GM23338 (cell line): ENCODE measurements at regions not wholly inside any gene's neighbourhood (a gene's known extent, or its start where the extent isn't known, plus 50 kb on each side); places are given as distances from the start of the nearest gene placed in this dataset.
A peak's percentile ranks its signal among the peaks of the same experiment; 100 is the strongest.

Experiments
- ATAC-seq: fragments of 200-7000 bp; cut with Tn5 transposase; 3 replicates; pipeline ENCODE4 v1.9.1; 2020
- DNase-seq: peaks from one replicate; pipeline ENCODE4 v3.0.0-alpha.2; 2015; ENCODE audit warnings: low spot score
- H2AFZ ChIP-seq: fragments of 200-600 bp; sonication (generic); 2 replicates; pipeline ENCODE4 v1.8.0; 2016; ENCODE audit warnings: antibody characterized with exemption, mild to moderate bottlenecking, moderate library complexity
- H3F3A ChIP-seq: fragments of 200-600 bp; sonication (generic); replicated peaks from 2 replicates; pipeline ENCODE4 v1.8.0; 2017; ENCODE audit warnings: antibody characterized with exemption, mixed run types, low read depth
- H3K27ac ChIP-seq: fragments of 200-600 bp; sonication (generic); 2 replicates; pipeline ENCODE4 v1.6.1; 2016; ENCODE audit warnings: low read depth
- H3K27me3 ChIP-seq: fragments of 200-600 bp; sonication (generic); 2 replicates; pipeline ENCODE4 v1.8.0; 2016; ENCODE audit warnings: mild to moderate bottlenecking, mixed run types, moderate library complexity; ENCODE audit not compliant: insufficient read depth
- H3K36me3 ChIP-seq: fragments of 200-600 bp; sonication (generic); 2 replicates; pipeline ENCODE4 v1.8.0; 2016; ENCODE audit warnings: mild to moderate bottlenecking; ENCODE audit not compliant: insufficient read depth
- H3K4me1 ChIP-seq: fragments of 200-600 bp; sonication (generic); 2 replicates; pipeline ENCODE4 v1.8.0; 2016; ENCODE audit warnings: mild to moderate bottlenecking, moderate library complexity; ENCODE audit not compliant: insufficient read depth
- H3K4me2 ChIP-seq: fragments of 200-600 bp; sonication (generic); 2 replicates; pipeline ENCODE4 v1.7.1; 2017; ENCODE audit warnings: mixed run types
- H3K4me3 ChIP-seq: fragments of 200-600 bp; sonication (generic); 2 replicates; pipeline ENCODE4 v1.6.1; 2016; ENCODE audit warnings: mixed run types
- H3K79me2 ChIP-seq: fragments of 200-600 bp; sonication (generic); replicated peaks from 2 replicates; pipeline ENCODE4 v1.8.0; 2017; ENCODE audit warnings: mild to moderate bottlenecking; ENCODE audit not compliant: insufficient read depth
- H3K9me2 ChIP-seq: fragments of 200-600 bp; sonication (generic); 2 replicates; pipeline ENCODE4 v1.8.0; 2017; ENCODE audit not compliant: insufficient read depth
- H4K20me1 ChIP-seq: fragments of 200-600 bp; sonication (generic); replicated peaks from 2 replicates; pipeline ENCODE4 v1.8.0; 2017; ENCODE audit warnings: mild to moderate bottlenecking; ENCODE audit not compliant: insufficient read depth
- H3K27ac Mint-ChIP-seq: 2 replicates; pipeline ENCODE4 v1.8.0; 2020; ENCODE audit warnings: inconsistent platforms, mild to moderate bottlenecking, moderate library complexity, mixed read lengths
- H3K27me3 Mint-ChIP-seq: 3 replicates; pipeline ENCODE4 v1.8.0; 2022; ENCODE audit warnings: low read depth, mild to moderate bottlenecking, moderate library complexity, mixed read lengths, inconsistent platforms; ENCODE audit not compliant: insufficient read depth, poor library complexity
- H3K36me3 Mint-ChIP-seq: 3 replicates; pipeline ENCODE4 v1.8.0; 2021; ENCODE audit warnings: low read depth, mild to moderate bottlenecking, inconsistent platforms, moderate library complexity, mixed read lengths
- H3K4me1 Mint-ChIP-seq: 3 replicates; pipeline ENCODE4 v1.8.0; 2020; ENCODE audit warnings: mild to moderate bottlenecking, inconsistent platforms, mixed read lengths
- H3K4me3 Mint-ChIP-seq: 3 replicates; pipeline ENCODE4 v1.8.0; 2021; ENCODE audit warnings: moderate library complexity, mild to moderate bottlenecking, inconsistent platforms, mixed read lengths
- H3K9me3 Mint-ChIP-seq: 3 replicates; pipeline ENCODE4 v1.8.0; 2020; ENCODE audit warnings: moderate library complexity, mild to moderate bottlenecking, inconsistent platforms, mixed read lengths
- CREB1 ChIP-seq: fragments of 250-450 bp; sonication (Bioruptor Pico); IDR thresholded peaks from 2 replicates; pipeline ENCODE4 v1.5.0; 2020; ENCODE audit warnings: low read depth, mild to moderate bottlenecking, moderate library complexity
- EZH2 ChIP-seq: fragments of 200-600 bp; sonication (generic); IDR thresholded peaks from one replicate; pipeline ENCODE4 v1.8.0; 2017; ENCODE audit warnings: antibody characterized with exemption, mild to moderate bottlenecking, low read depth; ENCODE audit not compliant: unreplicated experiment
- EZH2phosphoT487 ChIP-seq: fragments of 200-600 bp; sonication (generic); IDR thresholded peaks from one replicate; pipeline ENCODE4 v1.8.1; 2018; ENCODE audit warnings: antibody characterized with exemption; ENCODE audit not compliant: unreplicated experiment
- JUNB ChIP-seq: IDR thresholded peaks from one replicate; pipeline ENCODE4 v1.6.1; 2016; ENCODE audit warnings: antibody characterized with exemption; ENCODE audit not compliant: unreplicated experiment
- NANOG ChIP-seq: IDR thresholded peaks from 2 replicates; pipeline ENCODE4 v1.6.1; 2016; ENCODE audit warnings: antibody characterized with exemption, borderline replicate concordance
- POLR2AphosphoS5 ChIP-seq: IDR thresholded peaks from 2 replicates; pipeline ENCODE4 v1.6.1; 2016; ENCODE audit warnings: antibody characterized with exemption, low read depth
- STAT1 ChIP-seq: IDR thresholded peaks from one replicate; pipeline ENCODE4 v1.6.1; 2016; ENCODE audit warnings: antibody characterized with exemption; ENCODE audit not compliant: unreplicated experiment
- ZNF114 ChIP-seq: fragments of 250-450 bp; sonication (Bioruptor Pico); IDR thresholded peaks from 2 replicates; pipeline ENCODE4 v1.5.0; 2020; ENCODE audit warnings: mild to moderate bottlenecking, moderate library complexity
- ZNF331 ChIP-seq: fragments of 250-450 bp; sonication (Bioruptor Pico); IDR thresholded peaks from 2 replicates; pipeline ENCODE4 v1.5.0; 2020; ENCODE audit warnings: low read depth, mild to moderate bottlenecking, moderate library complexity
- TF ChIP-seq, protein P1 (sequence below): IDR thresholded peaks from 2 replicates; pipeline ENCODE4 v1.6.1; 2016; ENCODE audit warnings: antibody characterized with exemption
- TF ChIP-seq, protein P2 (sequence below), 2 experiments: fragments of 200-600 bp in 1 of 2; sonication (generic) in 1 of 2; conservative IDR thresholded peaks; 2 replicates each; pipeline versions ENCODE4 v1.5.1 to v1.6.1; 2016 to 2017; ENCODE audit warnings: antibody characterized with exemption in 2 of 2, low read depth in 2 of 2, mild to moderate bottlenecking in 2 of 2, moderate library complexity in 1 of 2
- TF ChIP-seq, protein P3 (sequence below): IDR thresholded peaks from one replicate; pipeline ENCODE4 v1.6.1; 2018; ENCODE audit warnings: antibody characterized with exemption; ENCODE audit not compliant: unreplicated experiment
- TF ChIP-seq, protein P4 (sequence below): fragments of 250-450 bp; sonication (Bioruptor Pico); IDR thresholded peaks from 2 replicates; pipeline ENCODE4 v1.5.0; 2020; ENCODE audit warnings: mild to moderate bottlenecking, moderate library complexity

DNA sequence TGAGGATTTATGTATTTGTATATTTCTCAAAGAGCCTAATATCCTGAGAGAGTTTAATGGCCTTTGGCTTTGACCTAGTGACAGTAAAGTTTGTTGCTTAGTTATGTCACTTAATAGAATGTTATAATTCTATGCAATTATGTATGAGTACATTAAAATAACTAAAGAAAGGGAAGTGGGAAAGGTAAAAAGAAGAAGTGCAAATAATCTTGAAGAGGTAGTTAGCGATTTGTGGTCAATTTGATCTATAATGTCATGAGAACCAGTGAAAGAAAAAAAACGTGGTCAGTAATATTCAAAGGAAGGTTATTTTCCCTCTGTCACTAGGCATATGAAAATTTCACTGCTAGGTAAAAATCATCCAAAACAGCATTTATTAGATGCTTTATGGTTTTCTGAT is 143.4 kb upstream of the LSM8 start (continued):
- no peak for TF ChIP-seq NANOG

DNA sequence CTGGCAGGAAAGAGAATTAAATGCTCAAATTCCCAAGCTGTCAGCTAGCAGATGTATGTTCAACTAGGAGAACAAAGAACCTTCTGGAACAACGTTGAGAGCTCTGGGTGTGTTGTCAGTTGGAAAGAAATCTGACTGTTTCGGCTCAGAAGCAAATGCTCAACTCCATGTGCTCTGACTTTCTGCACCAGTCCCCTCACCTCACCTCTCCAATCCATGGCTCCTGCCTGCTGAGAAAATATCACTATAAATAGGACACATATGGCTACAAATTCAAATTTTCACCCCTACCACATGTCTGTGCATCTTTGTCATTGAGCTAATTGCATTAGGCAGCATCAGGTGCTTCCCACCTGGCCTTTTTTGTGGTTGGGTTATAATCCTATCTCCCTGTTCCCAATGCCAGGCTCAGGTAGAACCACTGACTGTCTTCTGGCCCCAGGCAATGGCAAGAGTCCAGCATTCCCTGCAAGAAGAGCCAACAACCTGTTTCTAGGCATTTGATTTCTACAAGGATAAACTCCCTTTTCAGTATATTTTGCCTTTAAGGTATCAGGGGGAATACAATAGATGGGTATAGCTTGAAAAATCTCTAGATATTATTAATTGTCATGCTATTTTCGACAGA is 142.6 kb upstream of the LSM8 start:
- peak overlapping the region; percentile 24; the same call in 1 of the 2 replicates for H2AFZ ChIP-seq
- H3K4me2 ChIP-seq: no peak overlapping the region
- H3K79me2 ChIP-seq: no peaks in the 10 kb centered on the region
- H3K27me3 Mint-ChIP-seq: no peaks in the 10 kb centered on the region
- no peaks in the 10 kb centered on the region for H4K20me1 ChIP-seq
- DNase-seq: no peak
- H3K9me3 Mint-ChIP-seq: no peaks in the 10 kb centered on the region
- H3K36me3 ChIP-seq: no peaks in the 10 kb centered on the region
- H3K36me3 Mint-ChIP-seq: no peaks in the 10 kb centered on the region
- H3K4me3 ChIP-seq: no peak overlapping the region
- H3K27ac Mint-ChIP-seq: no peak overlapping the region
- no peak overlapping the region for H3K4me3 Mint-ChIP-seq
- no peaks in the 10 kb centered on the region for H3K4me1 Mint-ChIP-seq
- no peaks in the 10 kb centered on the region for H3K27me3 ChIP-seq
- ATAC-seq: no peak
- H3K9me2 ChIP-seq: no peaks in the 10 kb centered on the region
- no peak for TF ChIP-seq JUNB
- no peak for TF ChIP-seq POLR2AphosphoS5
- TF ChIP-seq ZNF331: no peak
- TF ChIP-seq, protein P1, sequence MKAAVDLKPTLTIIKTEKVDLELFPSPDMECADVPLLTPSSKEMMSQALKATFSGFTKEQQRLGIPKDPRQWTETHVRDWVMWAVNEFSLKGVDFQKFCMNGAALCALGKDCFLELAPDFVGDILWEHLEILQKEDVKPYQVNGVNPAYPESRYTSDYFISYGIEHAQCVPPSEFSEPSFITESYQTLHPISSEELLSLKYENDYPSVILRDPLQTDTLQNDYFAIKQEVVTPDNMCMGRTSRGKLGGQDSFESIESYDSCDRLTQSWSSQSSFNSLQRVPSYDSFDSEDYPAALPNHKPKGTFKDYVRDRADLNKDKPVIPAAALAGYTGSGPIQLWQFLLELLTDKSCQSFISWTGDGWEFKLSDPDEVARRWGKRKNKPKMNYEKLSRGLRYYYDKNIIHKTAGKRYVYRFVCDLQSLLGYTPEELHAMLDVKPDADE: no peak
- TF ChIP-seq, protein P2, sequence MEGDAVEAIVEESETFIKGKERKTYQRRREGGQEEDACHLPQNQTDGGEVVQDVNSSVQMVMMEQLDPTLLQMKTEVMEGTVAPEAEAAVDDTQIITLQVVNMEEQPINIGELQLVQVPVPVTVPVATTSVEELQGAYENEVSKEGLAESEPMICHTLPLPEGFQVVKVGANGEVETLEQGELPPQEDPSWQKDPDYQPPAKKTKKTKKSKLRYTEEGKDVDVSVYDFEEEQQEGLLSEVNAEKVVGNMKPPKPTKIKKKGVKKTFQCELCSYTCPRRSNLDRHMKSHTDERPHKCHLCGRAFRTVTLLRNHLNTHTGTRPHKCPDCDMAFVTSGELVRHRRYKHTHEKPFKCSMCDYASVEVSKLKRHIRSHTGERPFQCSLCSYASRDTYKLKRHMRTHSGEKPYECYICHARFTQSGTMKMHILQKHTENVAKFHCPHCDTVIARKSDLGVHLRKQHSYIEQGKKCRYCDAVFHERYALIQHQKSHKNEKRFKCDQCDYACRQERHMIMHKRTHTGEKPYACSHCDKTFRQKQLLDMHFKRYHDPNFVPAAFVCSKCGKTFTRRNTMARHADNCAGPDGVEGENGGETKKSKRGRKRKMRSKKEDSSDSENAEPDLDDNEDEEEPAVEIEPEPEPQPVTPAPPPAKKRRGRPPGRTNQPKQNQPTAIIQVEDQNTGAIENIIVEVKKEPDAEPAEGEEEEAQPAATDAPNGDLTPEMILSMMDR (conservative IDR thresholded peaks at IDR 0.05; ENCODE audit: low read depth in 2 of 2): no peak
- no peak for TF ChIP-seq NANOG
- TF ChIP-seq EZH2phosphoT487: no peak
- TF ChIP-seq CREB1 (CRISPR knock-in tag): no peak
- no peak for TF ChIP-seq STAT1
- TF ChIP-seq, protein P3, sequence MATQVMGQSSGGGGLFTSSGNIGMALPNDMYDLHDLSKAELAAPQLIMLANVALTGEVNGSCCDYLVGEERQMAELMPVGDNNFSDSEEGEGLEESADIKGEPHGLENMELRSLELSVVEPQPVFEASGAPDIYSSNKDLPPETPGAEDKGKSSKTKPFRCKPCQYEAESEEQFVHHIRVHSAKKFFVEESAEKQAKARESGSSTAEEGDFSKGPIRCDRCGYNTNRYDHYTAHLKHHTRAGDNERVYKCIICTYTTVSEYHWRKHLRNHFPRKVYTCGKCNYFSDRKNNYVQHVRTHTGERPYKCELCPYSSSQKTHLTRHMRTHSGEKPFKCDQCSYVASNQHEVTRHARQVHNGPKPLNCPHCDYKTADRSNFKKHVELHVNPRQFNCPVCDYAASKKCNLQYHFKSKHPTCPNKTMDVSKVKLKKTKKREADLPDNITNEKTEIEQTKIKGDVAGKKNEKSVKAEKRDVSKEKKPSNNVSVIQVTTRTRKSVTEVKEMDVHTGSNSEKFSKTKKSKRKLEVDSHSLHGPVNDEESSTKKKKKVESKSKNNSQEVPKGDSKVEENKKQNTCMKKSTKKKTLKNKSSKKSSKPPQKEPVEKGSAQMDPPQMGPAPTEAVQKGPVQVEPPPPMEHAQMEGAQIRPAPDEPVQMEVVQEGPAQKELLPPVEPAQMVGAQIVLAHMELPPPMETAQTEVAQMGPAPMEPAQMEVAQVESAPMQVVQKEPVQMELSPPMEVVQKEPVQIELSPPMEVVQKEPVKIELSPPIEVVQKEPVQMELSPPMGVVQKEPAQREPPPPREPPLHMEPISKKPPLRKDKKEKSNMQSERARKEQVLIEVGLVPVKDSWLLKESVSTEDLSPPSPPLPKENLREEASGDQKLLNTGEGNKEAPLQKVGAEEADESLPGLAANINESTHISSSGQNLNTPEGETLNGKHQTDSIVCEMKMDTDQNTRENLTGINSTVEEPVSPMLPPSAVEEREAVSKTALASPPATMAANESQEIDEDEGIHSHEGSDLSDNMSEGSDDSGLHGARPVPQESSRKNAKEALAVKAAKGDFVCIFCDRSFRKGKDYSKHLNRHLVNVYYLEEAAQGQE: no peak
- no peak for TF ChIP-seq EZH2
- TF ChIP-seq ZNF114 (CRISPR knock-in tag): no peak
- TF ChIP-seq, protein P4, sequence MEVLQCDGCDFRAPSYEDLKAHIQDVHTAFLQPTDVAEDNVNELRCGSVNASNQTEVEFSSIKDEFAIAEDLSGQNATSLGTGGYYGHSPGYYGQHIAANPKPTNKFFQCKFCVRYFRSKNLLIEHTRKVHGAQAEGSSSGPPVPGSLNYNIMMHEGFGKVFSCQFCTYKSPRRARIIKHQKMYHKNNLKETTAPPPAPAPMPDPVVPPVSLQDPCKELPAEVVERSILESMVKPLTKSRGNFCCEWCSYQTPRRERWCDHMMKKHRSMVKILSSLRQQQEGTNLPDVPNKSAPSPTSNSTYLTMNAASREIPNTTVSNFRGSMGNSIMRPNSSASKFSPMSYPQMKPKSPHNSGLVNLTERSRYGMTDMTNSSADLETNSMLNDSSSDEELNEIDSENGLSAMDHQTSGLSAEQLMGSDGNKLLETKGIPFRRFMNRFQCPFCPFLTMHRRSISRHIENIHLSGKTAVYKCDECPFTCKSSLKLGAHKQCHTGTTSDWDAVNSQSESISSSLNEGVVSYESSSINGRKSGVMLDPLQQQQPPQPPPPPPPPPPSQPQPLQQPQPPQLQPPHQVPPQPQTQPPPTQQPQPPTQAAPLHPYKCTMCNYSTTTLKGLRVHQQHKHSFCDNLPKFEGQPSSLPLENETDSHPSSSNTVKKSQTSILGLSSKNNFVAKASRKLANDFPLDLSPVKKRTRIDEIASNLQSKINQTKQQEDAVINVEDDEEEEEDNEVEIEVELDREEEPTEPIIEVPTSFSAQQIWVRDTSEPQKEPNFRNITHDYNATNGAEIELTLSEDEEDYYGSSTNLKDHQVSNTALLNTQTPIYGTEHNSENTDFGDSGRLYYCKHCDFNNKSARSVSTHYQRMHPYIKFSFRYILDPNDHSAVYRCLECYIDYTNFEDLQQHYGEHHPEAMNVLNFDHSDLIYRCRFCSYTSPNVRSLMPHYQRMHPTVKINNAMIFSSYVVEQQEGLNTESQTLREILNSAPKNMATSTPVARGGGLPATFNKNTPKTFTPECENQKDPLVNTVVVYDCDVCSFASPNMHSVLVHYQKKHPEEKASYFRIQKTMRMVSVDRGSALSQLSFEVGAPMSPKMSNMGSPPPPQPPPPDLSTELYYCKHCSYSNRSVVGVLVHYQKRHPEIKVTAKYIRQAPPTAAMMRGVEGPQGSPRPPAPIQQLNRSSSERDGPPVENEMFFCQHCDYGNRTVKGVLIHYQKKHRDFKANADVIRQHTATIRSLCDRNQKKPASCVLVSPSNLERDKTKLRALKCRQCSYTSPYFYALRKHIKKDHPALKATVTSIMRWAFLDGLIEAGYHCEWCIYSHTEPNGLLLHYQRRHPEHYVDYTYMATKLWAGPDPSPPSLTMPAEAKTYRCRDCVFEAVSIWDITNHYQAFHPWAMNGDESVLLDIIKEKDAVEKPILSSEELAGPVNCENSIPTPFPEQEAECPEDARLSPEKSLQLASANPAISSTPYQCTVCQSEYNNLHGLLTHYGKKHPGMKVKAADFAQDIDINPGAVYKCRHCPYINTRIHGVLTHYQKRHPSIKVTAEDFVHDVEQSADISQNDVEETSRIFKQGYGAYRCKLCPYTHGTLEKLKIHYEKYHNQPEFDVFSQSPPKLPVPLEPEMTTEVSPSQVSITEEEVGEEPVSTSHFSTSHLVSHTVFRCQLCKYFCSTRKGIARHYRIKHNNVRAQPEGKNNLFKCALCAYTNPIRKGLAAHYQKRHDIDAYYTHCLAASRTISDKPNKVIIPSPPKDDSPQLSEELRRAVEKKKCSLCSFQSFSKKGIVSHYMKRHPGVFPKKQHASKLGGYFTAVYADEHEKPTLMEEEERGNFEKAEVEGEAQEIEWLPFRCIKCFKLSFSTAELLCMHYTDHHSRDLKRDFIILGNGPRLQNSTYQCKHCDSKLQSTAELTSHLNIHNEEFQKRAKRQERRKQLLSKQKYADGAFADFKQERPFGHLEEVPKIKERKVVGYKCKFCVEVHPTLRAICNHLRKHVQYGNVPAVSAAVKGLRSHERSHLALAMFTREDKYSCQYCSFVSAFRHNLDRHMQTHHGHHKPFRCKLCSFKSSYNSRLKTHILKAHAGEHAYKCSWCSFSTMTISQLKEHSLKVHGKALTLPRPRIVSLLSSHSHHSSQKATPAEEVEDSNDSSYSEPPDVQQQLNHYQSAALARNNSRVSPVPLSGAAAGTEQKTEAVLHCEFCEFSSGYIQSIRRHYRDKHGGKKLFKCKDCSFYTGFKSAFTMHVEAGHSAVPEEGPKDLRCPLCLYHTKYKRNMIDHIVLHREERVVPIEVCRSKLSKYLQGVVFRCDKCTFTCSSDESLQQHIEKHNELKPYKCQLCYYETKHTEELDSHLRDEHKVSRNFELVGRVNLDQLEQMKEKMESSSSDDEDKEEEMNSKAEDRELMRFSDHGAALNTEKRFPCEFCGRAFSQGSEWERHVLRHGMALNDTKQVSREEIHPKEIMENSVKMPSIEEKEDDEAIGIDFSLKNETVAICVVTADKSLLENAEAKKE: no peak
- H3K4me1 ChIP-seq: no peaks in the 10 kb centered on the region
- H3F3A ChIP-seq: no peaks in the 10 kb centered on the region
- no peak overlapping the region for H3K27ac ChIP-seq
